IMR-90 (cell line): ENCODE measurements at regions not wholly inside any gene's neighbourhood (a gene's known extent, or its start where the extent isn't known, plus 50 kb on each side); places are given as distances from the start of the nearest gene placed in this dataset.

Source experiments
- BHLHE40 ChIP-seq: fragments of 150-350 bp; IDR thresholded peaks from 2 replicates; pipeline ENCODE4 v1.6.1; 2016; ENCODE audit warnings: mild to moderate bottlenecking, low read depth, low read length
- CEBPB ChIP-seq: IDR thresholded peaks from 2 replicates; pipeline ENCODE4 v1.6.1; 2012; ENCODE audit warnings: low read depth, low read length, improper control_type of control experiment
- CTCF ChIP-seq: conservative IDR thresholded peaks from 2 replicates; pipeline ENCODE4 v1.5.1; 2012; ENCODE audit warnings: mild to moderate bottlenecking, low read depth, low read length, improper control_type of control experiment
- FOS ChIP-seq: fragments of 150-350 bp; IDR thresholded peaks from 2 replicates; pipeline ENCODE4 v1.6.1; 2016; ENCODE audit warnings: low read depth, low read length
- MAZ ChIP-seq: IDR thresholded peaks from 2 replicates; pipeline ENCODE4 v1.6.1; 2012; ENCODE audit warnings: low read depth, mild to moderate bottlenecking, low read length, improper control_type of control experiment, moderate library complexity, borderline replicate concordance
- MXI1 ChIP-seq: IDR thresholded peaks from 2 replicates; pipeline ENCODE4 v1.6.1; 2012; ENCODE audit warnings: low read depth, mild to moderate bottlenecking, low read length, moderate library complexity, borderline replicate concordance
- NFE2L2 ChIP-seq: fragments of 150-350 bp; IDR thresholded peaks from 2 replicates; pipeline ENCODE4 v1.6.1; 2016; ENCODE audit warnings: low read depth, mild to moderate bottlenecking, low read length
- POLR2A ChIP-seq: IDR thresholded peaks from 2 replicates; pipeline ENCODE4 v1.6.1; 2012; ENCODE audit warnings: mild to moderate bottlenecking, low read depth, low read length
- RAD21 ChIP-seq: IDR thresholded peaks from 2 replicates; pipeline ENCODE4 v1.6.1; 2012; ENCODE audit warnings: low read length, improper control_type of control experiment
- RCOR1 ChIP-seq: IDR thresholded peaks from 2 replicates; pipeline ENCODE4 v1.6.1; 2012; ENCODE audit warnings: mild to moderate bottlenecking, low read length, improper control_type of control experiment; ENCODE audit not compliant: insufficient replicate concordance
- RFX5 ChIP-seq: IDR thresholded peaks from 2 replicates; pipeline ENCODE4 v1.8.0; 2012; ENCODE audit warnings: low read depth, mild to moderate bottlenecking, low read length, moderate library complexity
- SMC3 ChIP-seq: fragments of 150-350 bp; IDR thresholded peaks from 2 replicates; pipeline ENCODE4 v1.6.1; 2016; ENCODE audit warnings: low read depth, mild to moderate bottlenecking, antibody characterized with exemption, low read length, moderate library complexity
- TF ChIP-seq, protein P1 (sequence below): fragments of 150-350 bp; IDR thresholded peaks from 2 replicates; pipeline ENCODE4 v1.6.1; 2017; ENCODE audit warnings: mild to moderate bottlenecking, antibody characterized with exemption, low read length, low read depth

DNA sequence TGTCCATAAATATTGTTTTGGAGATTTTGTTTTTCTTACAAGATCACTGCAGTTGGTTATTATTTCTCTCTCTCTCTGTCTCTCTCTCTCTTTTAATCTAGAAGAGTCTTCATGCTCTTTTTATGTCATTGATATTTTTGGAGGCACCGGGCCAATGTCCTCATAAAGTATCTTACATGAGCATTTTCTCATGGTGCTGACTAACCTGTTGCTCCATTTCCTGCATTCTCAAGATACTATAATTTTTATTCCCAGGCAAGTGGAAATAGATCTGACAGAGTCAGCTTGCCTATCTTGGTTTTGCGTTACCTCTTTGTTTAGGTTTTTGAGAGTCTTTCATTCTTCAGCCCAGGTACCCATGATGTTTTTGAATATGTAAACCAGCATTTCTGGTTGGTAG is 938.8 kb upstream of the FBXO33 start:
- TF ChIP-seq POLR2A (no peak), RFX5 (no peak), CTCF (no peak), SMC3 (no peak), RCOR1 (no peak), FOS (no peak), MXI1 (no peak), CEBPB (no peak), BHLHE40 (no peak), RAD21 (no peak), MAZ (no peak), NFE2L2 (no peak)
- TF ChIP-seq, protein P1, sequence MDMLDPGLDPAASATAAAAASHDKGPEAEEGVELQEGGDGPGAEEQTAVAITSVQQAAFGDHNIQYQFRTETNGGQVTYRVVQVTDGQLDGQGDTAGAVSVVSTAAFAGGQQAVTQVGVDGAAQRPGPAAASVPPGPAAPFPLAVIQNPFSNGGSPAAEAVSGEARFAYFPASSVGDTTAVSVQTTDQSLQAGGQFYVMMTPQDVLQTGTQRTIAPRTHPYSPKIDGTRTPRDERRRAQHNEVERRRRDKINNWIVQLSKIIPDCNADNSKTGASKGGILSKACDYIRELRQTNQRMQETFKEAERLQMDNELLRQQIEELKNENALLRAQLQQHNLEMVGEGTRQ, result no peak
